A172 (cell line): ENCODE measurements at regions not wholly inside any gene's neighbourhood (a gene's known extent, or its start where the extent isn't known, plus 50 kb on each side); places are given as distances from the start of the nearest gene placed in this dataset.

Experiments used
- DNase-seq: peaks from one replicate; pipeline ENCODE4 v3.0.0-alpha.2; 2015; ENCODE audit warnings: low spot score

DNA sequence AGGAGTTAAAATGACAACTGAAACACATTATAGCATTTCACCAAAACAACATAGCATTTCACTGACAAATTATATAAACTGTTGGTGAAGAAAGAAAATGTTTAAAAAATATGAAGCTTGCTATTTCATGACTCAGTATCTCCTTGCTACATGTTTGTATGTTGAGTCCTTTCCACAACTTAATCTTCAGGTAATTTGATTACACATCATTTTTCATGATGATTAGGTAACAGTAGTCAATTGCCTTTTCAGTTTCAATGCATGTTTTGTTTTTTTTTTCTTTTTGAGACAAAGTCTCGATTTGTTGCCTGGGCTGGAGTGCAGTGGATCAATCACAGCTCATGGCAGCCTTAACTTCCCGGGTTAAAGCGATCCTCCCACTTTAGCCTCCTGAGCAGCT is 177.8 kb upstream of the PMFBP1 start:
- DNase-seq, result no peak

DNA sequence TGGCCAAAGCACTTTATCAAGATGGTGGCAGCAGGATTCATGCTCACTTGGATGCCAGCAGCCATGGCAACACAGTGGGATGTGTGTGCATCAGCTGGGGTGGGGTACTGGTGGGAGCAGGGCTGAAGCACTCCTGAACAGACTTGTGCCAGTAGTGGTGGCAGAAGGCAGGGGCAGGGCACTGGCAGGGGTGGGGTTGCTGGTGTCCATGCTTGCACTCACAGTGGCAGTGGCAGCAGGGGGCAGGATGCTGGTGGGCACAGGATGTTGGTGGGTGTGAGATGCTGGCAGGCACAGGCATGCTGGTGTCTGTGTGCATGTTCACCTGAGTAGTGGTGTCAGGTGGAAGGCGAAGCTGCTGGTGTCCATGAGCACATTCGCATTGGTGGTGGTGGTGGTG is 161.0 kb upstream of the PMFBP1 start:
- DNase-seq, result no peak

- no peak for DNase-seq
Measured at GRCh38 chr16:72324578-72324977, 152.6 kb upstream of the PMFBP1 start.

- DNase-seq, result no peak
Measured at GRCh38 chr16:72317446-72317845, 145.5 kb upstream of the PMFBP1 start.

DNA sequence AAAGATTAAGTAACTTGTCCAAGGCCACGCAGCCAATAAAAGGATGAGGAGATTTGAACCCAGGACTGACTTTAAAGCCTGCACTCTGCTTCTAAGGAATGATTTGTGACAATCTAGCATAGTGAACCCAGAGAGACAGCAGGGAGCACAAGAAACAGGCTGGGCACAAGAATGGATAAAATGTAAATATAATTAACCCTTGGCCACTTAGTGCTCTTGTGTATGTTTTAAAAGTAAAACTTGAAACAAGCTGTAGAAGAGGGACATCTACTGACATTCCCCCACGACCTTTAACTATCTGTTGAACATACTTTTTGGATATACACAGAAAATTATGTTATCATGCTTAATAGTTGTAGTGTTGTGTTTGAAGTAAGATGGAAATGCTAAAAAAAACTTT is 141.9 kb upstream of the PMFBP1 start:
- no peak for DNase-seq

- no peak for DNase-seq
Measured at GRCh38 chr16:72312828-72313227, 140.9 kb upstream of the PMFBP1 start.

DNA sequence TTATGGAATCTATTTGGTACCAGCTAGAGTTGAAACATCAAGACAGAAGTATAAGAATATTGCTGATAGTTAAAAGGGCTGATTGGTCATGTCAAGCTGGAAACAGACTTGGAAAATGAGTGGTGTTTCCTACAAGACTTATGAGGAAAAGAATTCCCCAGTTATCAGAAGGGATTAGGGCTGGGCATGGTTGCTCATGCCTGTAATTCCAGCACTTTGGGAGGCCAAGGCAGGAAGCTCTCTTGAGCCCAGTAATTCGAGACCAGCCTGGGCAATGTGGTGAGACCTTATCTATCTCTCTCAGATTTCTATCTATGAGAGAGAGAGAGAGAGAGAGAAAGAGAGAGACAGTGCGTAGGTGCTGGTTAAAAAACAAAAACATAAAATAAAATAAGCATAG is 139.5 kb upstream of the PMFBP1 start:
- peak; percentile 23 for DNase-seq

GRCh38 chr16:72309001-72309400 is 137.0 kb upstream of the PMFBP1 start:
- DNase-seq, result no peak

GRCh38 chr16:72308396-72308795 is 136.4 kb upstream of the PMFBP1 start:
- DNase-seq, result no peak

- no peak for DNase-seq
Measured at GRCh38 chr16:72302332-72302731, 130.4 kb upstream of the PMFBP1 start.

GRCh38 chr16:72301523-72302236 is 129.7 kb upstream of the PMFBP1 start:
- DNase-seq, result no peak

DNA sequence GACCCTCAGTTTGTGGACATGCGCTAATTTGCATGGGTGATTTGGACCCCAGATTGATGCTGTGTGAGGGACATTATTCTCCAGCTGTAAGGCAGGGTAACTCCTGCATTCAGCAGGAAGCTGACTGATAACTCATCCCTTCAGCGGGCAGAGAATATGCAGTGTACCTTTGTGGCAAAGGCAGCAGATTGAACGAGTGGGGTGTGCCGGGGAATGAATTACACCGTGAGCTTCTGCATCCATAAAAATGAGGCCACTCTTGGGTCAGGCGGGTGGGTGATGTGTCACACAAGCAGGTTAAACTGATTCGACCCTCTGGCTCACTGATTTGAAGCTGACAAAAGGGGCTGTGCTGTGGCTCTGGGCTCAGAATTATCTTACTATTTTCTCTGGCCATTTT is 128.9 kb upstream of the PMFBP1 start:
- DNase-seq, result no peak

- DNase-seq, result no peak
Measured at GRCh38 chr16:72299684-72300243, 127.8 kb upstream of the PMFBP1 start.

- no peak for DNase-seq
Measured at GRCh38 chr16:72298961-72299360, 127.0 kb upstream of the PMFBP1 start.

- DNase-seq, result no peak
Measured at GRCh38 chr16:72295914-72296313, 124.0 kb upstream of the PMFBP1 start.

GRCh38 chr16:72291531-72291981 is 119.6 kb upstream of the PMFBP1 start:
- DNase-seq, result peak; percentile 90

DNA sequence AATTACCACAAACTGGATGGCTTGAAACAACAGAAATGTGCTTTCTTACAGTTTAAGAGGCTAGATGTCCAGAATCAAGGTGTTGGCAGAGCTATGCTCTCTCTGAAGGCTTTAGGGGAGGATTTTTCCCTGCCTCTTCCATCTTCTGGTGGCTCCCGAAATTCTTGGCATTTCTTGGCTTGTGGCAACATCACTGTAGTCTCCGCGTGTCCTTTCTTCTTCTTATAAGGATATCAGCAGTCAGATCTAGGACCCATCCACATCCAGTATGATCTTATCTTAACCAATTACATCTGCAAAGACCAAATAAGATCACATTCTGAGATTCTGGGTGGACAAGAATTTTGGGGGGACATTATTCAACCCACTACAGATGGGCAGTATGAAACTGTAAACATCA is 119.2 kb upstream of the PMFBP1 start:
- DNase-seq, result peak; percentile 66

DNA sequence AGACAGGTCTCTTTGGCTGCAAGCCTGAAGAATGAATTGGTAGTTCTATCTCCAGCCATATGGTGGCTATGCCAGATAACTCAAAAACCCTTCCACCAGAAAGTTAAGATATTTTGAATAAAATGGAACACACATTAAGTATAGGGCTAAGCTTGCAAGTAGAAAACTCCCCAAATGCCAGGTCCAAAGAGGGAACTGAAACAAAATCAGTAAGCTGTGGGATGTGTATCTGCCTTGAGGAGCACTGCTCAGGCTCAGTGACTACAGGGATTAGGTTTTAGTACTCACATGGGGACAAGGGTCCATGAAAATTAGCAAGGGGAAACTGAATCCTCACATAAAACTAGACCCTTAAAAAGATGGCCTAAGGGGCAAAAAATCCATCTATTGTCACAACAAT is 115.7 kb upstream of the PMFBP1 start:
- no peak for DNase-seq

- DNase-seq, result no peak
Measured at GRCh38 chr16:72286936-72287620, 115.1 kb upstream of the PMFBP1 start.

DNA sequence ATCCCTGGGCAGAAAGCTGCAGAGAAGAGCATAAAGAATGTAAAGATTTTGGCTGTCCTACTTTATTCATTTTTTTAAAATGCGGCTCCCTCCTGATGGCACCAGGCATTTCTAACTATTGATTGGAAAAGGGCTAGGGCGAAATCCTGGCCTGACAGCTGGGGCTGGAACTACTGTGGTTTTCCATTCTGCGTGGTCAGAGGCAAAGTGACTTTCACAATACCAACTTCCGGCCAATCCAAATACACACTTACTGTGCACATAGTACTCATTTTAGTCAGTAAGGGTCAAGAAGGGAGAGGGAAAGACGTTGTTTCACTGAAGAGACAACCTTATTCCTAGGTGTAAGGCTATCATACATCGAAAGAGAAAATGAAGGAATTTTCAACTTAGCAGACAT is 113.8 kb upstream of the PMFBP1 start:
- DNase-seq, result no peak

- no peak for DNase-seq
Measured at GRCh38 chr16:72285324-72285723, 113.4 kb upstream of the PMFBP1 start.

- no peak for DNase-seq
Measured at GRCh38 chr16:72284042-72284789, 112.3 kb upstream of the PMFBP1 start.

DNA sequence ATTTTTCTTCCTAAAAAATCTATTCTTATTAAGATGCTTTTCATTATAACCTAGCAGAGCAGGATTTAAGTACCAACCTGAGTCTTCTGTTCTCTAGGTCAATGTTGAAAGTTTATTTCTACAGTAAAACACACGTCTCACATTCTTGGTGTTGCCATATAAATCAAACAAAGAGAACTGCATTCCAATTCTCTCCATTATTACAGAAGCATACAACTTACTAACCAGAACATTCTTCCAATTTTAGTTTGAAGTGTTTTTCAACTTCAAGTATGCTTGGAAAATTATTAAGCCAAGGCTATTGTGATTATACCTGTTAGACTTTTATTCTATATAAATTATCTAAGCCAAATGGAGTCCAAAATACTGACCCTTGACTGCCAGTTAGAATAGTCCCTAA is 110.4 kb upstream of the PMFBP1 start:
- DNase-seq, result no peak
